ENCODE measurements at regions not wholly inside any gene's neighbourhood (a gene's known extent, or its start where the extent isn't known, plus 50 kb on each side); places are given as distances from the start of the nearest gene placed in this dataset.

DNA sequence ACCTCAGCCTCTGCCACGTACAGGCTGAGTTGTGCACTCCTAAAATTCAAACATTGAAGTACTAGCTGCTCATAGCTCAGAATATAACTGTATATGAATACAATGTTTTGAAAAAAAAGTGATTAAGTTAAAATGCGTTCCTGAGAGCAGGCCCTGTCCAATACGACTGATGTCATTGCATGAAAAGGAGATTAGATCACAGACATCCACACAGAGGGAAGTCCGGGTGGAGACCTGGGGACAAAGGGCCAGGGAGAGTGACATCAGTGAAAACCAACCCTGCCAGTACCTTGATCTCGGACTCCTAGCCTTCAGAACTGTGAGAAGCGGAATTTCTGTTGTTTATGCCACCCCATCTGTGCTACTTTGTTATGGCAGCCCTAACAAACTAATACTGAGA, 311.4 kb upstream of the NR2F2 start:
- DNase-seq (ENCODE audit: low read depth) = no peak

GRCh38 chr15:96020133-96020532, 310.4 kb upstream of the NR2F2 start:
- DNase-seq (ENCODE audit: low read depth) = no peak

GRCh38 chr15:96020797-96021196, 309.7 kb upstream of the NR2F2 start:
- DNase-seq (ENCODE audit: low read depth) = no peak

GRCh38 chr15:96023081-96023480, 307.4 kb upstream of the NR2F2 start:
- DNase-seq (ENCODE audit: low read depth) = no peak

- no peak for DNase-seq (ENCODE audit: low read depth)
These were observed 303.0 kb upstream of the NR2F2 start for GRCh38 chr15:96027501-96027900.

DNA sequence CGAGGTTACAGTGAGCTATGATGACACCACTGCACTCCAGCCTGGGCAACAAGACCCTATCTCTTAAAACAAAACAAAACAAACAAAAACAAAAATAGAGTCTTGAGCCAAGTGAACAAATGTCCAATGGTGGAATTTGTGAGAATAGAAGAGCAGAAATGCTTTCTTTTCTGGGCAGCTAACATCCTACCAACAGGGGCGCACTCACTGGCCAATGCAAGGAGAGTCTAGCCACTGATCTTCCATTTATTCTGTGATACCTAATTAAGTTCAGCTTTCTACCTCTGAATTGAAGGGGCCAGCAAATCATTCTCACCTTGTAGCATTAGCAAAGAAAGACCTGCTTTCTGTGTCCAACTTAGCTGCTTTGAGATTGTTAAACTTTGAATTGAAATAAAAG, 301.9 kb upstream of the NR2F2 start:
- no peak for DNase-seq (ENCODE audit: low read depth)

GRCh38 chr15:96029172-96029571, 301.3 kb upstream of the NR2F2 start:
- DNase-seq (ENCODE audit: low read depth) = no peak

DNA sequence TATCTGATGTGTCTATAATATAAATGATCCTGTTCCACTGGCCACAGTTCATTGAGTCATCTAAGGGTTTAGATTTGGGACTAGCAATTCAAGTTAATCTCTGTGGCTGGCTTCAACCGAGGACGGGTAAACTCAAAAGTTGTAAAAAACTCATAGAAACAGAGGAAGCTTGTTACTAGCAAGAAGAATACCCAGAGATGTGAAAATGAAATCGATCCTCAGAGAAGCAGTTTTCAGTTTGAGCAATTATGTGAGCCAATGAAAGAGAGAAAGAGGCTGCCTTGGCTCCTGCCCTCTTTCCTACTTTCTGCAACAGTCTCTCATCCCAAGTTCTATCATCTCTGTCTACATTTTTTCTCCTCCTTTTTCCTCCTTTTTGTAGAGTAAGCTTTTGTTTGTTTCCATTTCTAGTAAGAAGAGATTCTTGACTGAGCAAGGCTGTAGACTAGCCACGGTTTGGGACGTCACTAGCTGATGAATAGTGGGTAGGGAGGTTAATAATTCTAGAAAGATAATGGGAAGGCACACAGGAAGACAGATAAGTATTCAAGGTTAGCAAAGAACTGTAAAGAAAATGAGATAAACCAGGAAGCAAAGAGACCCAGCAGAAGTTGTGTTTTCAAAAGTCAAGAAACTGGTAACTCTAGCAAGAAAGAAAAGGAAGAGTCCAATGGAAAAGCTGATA, 298.9 kb upstream of the NR2F2 start:
- no peak for DNase-seq (ENCODE audit: low read depth)

DNA sequence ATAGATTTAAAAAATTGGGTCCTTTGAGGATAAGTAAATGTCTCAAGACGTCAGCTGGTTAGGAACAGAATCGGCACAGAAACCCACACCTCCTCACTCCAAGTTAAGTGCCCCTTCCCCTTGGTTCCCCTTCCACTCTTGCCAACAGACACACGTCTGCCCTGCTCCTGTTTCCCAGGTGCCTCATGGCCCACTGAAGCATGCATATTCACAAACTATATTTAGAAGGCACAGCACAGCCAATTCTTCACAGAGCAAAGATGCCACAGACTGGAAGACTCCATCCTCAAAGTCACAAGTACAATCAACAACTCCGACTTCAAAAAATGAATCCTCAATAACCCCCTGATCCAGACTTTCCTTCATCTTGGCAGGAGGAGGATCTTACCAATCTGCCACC, 295.4 kb upstream of the NR2F2 start:
- DNase-seq (ENCODE audit: low read depth) = no peak

GRCh38 chr15:96035635-96036034, 294.9 kb upstream of the NR2F2 start:
- no peak for DNase-seq (ENCODE audit: low read depth)

DNA sequence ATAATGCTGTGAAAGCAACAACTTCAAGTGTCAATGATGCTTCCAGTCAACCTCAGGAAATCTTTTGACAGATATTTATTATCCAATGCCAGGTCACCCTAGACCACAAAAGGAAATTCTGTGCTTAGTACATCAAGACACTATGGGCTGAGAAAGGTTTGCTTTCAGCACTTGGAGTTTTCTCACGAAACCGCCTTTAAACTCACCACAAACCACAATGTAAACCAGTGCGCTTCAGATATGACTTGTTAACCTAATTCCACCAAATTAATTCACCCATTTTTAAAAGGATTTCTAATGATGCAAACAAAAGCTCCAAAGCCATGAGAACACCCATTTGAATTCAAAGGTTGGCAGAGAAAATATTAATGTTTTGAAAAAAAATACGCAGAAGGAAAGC, 292.9 kb upstream of the NR2F2 start:
- no peak for DNase-seq (ENCODE audit: low read depth)

GRCh38 chr15:96038131-96038530, 292.4 kb upstream of the NR2F2 start:
- DNase-seq (ENCODE audit: low read depth) = no peak

DNA sequence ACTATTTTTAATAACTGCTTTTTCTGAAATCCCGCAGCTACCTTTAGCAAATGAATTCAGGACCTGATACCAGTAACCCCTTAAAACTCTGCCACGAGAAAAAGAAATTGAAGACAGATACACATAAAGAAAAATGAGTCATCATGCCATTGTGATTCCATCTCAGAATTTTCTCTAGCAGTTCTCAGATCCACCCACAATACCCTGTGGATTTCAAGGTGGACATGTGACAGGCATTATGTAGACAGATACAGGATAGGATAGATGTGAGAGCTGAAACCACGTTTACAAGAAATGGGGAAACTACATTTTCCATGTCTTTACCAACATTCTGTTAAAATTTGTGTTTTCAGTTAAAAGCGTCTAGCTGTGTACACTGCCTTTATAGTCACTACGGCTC, 291.9 kb upstream of the NR2F2 start:
- no peak for DNase-seq (ENCODE audit: low read depth)

- DNase-seq (ENCODE audit: low read depth) = no peak
These were observed 288.3 kb upstream of the NR2F2 start for GRCh38 chr15:96041982-96042733.

DNA sequence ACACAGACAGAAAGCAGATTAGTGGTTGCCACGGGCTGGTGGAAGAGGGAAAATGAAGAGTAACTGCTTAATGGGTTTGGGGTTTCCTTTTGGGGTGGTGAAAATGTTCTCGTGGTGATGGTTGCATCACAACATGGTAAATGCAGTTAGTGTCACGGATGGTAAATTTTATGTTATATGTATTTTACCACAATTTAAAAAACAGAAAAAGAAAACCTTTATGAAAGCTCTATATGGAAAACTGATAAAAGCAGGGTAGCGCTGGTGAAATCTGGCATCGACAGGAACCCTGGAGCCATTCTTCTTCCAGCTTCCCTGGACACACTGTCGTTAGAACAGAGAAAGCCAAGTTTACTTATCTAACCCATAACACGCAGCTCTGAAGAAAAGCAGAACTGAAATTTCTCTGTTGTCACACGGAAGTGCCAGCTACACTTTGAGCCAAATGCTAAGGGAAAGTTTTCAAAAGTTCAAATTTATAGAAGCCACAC, 287.7 kb upstream of the NR2F2 start:
- no peak for DNase-seq (ENCODE audit: low read depth)

GRCh38 chr15:96043591-96044171, 286.8 kb upstream of the NR2F2 start:
- no peak for DNase-seq (ENCODE audit: low read depth)

GRCh38 chr15:96046620-96047240, 283.8 kb upstream of the NR2F2 start:
- no peak for DNase-seq (ENCODE audit: low read depth)

GRCh38 chr15:96047255-96047931, 283.1 kb upstream of the NR2F2 start:
- no peak for DNase-seq (ENCODE audit: low read depth)

DNA sequence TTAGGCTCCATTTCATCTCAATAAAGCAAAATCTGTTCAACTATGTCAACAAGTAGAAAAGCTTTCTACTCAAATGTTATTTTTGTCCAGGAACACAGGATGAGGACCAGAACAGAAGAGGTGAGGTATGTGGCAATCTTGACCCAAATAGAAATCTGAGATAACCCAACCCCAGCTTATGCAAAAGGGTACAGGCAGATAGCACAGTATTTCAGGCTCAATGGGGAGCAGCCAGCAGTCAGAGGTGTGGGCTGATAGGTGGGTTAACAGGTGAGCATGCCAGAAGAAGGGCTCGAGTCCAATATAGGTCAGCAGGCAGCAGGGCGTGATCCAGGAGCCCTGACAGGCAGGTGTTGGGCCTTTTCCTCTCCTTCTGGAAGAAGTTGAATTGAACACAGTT, 281.2 kb upstream of the NR2F2 start:
- DNase-seq (ENCODE audit: low read depth) = no peak

- DNase-seq (ENCODE audit: low read depth) = no peak
These were observed 280.7 kb upstream of the NR2F2 start for GRCh38 chr15:96049766-96050165.

DNA sequence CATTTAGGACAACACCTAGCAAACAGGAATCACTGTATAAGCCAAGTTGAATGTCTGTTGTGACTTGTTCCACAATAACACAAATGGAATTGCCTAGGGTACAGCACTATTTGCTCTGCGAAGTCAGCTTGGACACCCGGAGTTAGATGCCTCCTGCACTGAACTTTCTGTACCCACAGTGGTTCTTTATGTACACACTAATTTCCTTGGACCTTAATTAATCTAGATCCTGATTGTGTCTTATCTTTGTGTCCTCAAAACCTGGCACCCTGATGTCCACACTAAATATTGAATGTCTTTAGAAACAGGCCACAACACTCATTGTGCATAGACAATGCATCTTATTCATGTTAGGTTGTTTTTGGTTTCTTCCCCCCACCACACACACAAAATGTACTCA, 278.9 kb upstream of the NR2F2 start:
- DNase-seq (ENCODE audit: low read depth) = no peak

DNA sequence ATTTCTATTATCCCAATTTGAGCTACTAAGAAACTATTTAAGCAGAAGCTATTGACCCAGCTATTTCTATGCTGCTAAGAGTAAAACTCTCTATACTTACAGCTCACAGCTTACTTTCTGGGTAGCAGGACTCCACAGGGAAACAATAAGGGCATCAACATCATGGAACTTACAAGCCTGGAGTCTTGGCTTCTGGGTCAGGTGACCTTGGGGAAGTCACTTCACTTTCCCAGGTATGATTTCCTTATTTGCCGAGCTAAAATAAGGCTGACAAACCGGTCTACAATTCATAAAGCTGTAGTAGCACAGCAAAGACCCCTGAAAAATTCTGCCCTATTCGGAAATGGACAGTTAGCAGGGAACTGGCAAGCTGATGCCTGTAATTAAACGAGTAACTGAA, 278.3 kb upstream of the NR2F2 start:
- DNase-seq (ENCODE audit: low read depth) = no peak

Data from stimulated activated CD8-positive, alpha-beta memory T cell treated with anti-CD3 and anti-CD28 coated beads, Interleukin-7, amount 100 ng/mL, for 24 hours (primary cell).